C1 segment of cervical spinal cord (tissue), 14 donors: ENCODE measurements at regions not wholly inside any gene's neighbourhood (a gene's known extent, or its start where the extent isn't known, plus 50 kb on each side); places are given as distances from the start of the nearest gene placed in this dataset.
A peak's percentile ranks its signal among the peaks of the same experiment; 100 is the strongest.
"Not testable (repeated sequence)": the region's sequence is repeated elsewhere in the genome, so short reads cannot be mapped to it uniquely, and the experiment has no call there.

Experiments
- DNase-seq, 14 donors: peaks; one replicate each; lab custom pipeline; 2025; lab: John Stamatoyannopoulos, UW

GRCh38 chr4:25474690-25475089 lies 97.6 kb downstream of the ANAPC4 start:
- DNase-seq: no peak

GRCh38 chr4:25477221-25477620 lies 100.2 kb downstream of the ANAPC4 start:
- no peak for DNase-seq

GRCh38 chr4:25481648-25482047 lies 104.6 kb downstream of the ANAPC4 start:
- DNase-seq: no peak

- DNase-seq: no peak
Measured at GRCh38 chr4:25484243-25484721, 107.2 kb downstream of the ANAPC4 start.

- DNase-seq: no peak
Measured at GRCh38 chr4:25485104-25485503, 108.0 kb downstream of the ANAPC4 start.

- DNase-seq: no peak
Measured at GRCh38 chr4:25486171-25486570, 109.1 kb downstream of the ANAPC4 start.

GRCh38 chr4:25487155-25487554 lies 110.1 kb downstream of the ANAPC4 start:
- no peak for DNase-seq

GRCh38 chr4:25489253-25489797 lies 112.3 kb downstream of the ANAPC4 start:
- no peak for DNase-seq

- DNase-seq: no peak
Measured at GRCh38 chr4:25493466-25493865, 116.4 kb downstream of the ANAPC4 start.

GRCh38 chr4:25494166-25494565 lies 117.1 kb downstream of the ANAPC4 start:
- no peak for DNase-seq

GRCh38 chr4:25500626-25501316 lies 123.7 kb downstream of the ANAPC4 start:
- DNase-seq: peak in 1 of 14 donors; percentile 48

GRCh38 chr4:25502115-25502514 lies 125.1 kb downstream of the ANAPC4 start:
- DNase-seq: no peak

- DNase-seq: no peak
Measured at GRCh38 chr4:25503779-25504178, 126.7 kb downstream of the ANAPC4 start.

GRCh38 chr4:25504932-25505636 lies 128.0 kb downstream of the ANAPC4 start:
- no peak for DNase-seq

GRCh38 chr4:25505637-25505991 lies 128.6 kb downstream of the ANAPC4 start:
- DNase-seq: no peak

GRCh38 chr4:25506032-25506571 lies 129.0 kb downstream of the ANAPC4 start:
- DNase-seq: no peak

GRCh38 chr4:25509646-25510045 lies 132.6 kb downstream of the ANAPC4 start:
- no peak for DNase-seq

- DNase-seq: not testable (repeated sequence)
Measured at GRCh38 chr4:25511823-25512222, 134.8 kb downstream of the ANAPC4 start.

GRCh38 chr4:25513814-25514213 lies 136.8 kb downstream of the ANAPC4 start:
- DNase-seq: no peak

- no peak for DNase-seq
Measured at GRCh38 chr4:25523405-25523804, 132.2 kb upstream of the SLC34A2 start.

GRCh38 chr4:25524663-25525062 lies 131.0 kb upstream of the SLC34A2 start:
- DNase-seq: no peak

- DNase-seq: no peak
Measured at GRCh38 chr4:25525896-25526295, 129.8 kb upstream of the SLC34A2 start.

GRCh38 chr4:25527034-25527433 lies 128.6 kb upstream of the SLC34A2 start:
- DNase-seq: no peak
